H1 (cell line): ENCODE measurements at regions not wholly inside any gene's neighbourhood (a gene's known extent, or its start where the extent isn't known, plus 50 kb on each side); places are given as distances from the start of the nearest gene placed in this dataset.

Experiments used
- GTF2F1 ChIP-seq: IDR thresholded peaks from 2 replicates; pipeline ENCODE4 v1.6.1; 2012; ENCODE audit warnings: low read depth, low read length, improper control_type of control experiment, borderline replicate concordance
- HDAC6 ChIP-seq: IDR thresholded peaks from one replicate; pipeline ENCODE4 v1.7.1; 2012; ENCODE audit warnings: low read depth, mild to moderate bottlenecking, inconsistent platforms, low read length, moderate library complexity
- TAF1 ChIP-seq: IDR thresholded peaks from 2 replicates; pipeline ENCODE4 v1.6.1; 2011; ENCODE audit warnings: mild to moderate bottlenecking, low read depth, low read length

DNA sequence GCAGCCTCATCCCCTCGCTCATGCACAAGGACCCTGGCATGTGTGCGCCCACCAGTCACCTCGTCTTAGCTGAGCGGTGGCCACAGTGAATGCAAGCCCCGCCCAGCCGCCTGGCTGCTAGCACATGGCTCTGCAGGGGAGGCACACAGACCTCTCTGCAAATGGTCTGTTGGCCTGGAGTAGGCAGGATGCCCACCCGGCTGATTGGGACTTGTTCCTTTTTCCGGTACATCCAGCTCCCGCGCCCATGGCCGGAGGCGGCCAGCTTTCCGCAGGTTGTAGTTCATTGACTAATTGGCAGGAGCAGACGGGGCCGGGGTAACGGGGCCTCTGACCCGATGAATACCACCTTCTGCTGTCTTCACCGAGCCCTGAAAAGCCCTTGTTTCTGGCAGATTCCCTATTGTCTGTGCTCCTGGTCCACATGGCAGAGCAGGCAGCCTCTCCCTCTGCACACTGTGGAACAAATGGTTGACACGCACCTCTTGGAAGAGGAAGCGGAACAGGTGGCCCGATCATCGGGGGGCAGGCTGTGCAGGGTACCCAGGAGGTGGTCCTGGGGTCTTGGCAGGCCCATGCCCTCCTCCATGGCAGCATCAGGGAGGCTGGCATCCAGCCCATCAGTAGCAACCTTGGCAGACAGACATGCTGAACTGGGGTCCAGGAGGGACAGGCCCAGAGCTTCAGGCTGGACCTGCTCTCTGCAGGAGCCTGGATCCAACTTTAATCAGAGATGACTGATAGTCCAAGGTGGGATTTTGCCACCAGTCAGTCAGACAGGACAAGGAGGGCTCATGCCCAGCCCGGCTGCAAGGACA lies 1512.0 kb downstream of the BRD1 start (continued):
- TF ChIP-seq TAF1 (no peak), HDAC6 (no peak), GTF2F1 (no peak)
